ENCODE measurements at regions not wholly inside any gene's neighbourhood (a gene's known extent, or its start where the extent isn't known, plus 50 kb on each side); places are given as distances from the start of the nearest gene placed in this dataset.

DNA sequence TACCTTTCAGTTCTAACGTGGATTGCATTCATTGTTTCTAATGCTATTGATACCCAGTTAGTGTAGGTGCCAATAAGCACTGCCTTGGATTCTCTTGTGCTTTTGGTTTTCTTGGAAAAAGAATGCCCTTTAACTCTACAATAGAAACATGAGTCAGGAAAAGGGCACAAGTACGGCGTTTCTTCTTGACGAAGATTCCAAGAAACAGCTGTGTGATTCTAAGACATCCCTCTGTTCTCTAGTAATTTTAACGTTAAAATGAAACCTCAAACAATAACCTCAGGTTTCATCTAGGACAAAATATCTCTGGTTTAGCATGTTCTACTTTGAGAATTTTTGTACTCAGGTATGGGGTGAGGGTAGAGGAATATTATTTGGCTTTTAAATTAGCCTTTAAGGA lies 540.5 kb upstream of the ATP11B start:
- no peak overlapping the region for H3K4me3 Mint-ChIP-seq
- no peaks in the 10 kb centered on the region for H3K4me1 Mint-ChIP-seq
- DNase-seq (ENCODE audit: low spot score in 2 of 2) = no peak
- H3K36me3 Mint-ChIP-seq = no peaks in the 10 kb centered on the region
- H3K9me3 Mint-ChIP-seq = peaks cover 2% of the 10 kb centered on the region
- H3K27ac Mint-ChIP-seq = no peak overlapping the region
- ATAC-seq = no peak

DNA sequence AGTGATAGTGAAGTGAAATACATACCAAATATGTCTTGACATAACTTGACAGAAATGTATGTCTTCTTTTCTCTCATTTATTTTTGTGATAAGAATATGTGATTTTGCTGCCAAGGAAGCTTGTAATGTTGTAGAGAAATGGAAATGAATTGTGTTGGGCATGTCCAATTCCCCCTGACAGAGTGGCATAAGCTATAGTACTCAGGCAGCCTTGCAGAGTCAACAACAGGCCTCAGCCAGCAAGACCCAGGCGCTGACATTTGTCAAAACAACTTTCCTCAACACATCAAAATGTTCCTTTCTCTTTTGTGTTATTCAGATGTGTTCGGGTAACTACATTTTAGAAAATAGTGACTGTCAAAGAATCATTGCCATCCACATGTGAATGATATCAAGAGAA lies 538.1 kb upstream of the ATP11B start:
- no peak for ATAC-seq
- H3K4me3 Mint-ChIP-seq = no peak overlapping the region
- H3K36me3 Mint-ChIP-seq = no peaks in the 10 kb centered on the region
- H3K27ac Mint-ChIP-seq = no peak overlapping the region
- H3K4me1 Mint-ChIP-seq = no peaks in the 10 kb centered on the region
- peaks cover 2% of the 10 kb centered on the region for H3K9me3 Mint-ChIP-seq
- no peak for DNase-seq (ENCODE audit: low spot score in 2 of 2)

DNA sequence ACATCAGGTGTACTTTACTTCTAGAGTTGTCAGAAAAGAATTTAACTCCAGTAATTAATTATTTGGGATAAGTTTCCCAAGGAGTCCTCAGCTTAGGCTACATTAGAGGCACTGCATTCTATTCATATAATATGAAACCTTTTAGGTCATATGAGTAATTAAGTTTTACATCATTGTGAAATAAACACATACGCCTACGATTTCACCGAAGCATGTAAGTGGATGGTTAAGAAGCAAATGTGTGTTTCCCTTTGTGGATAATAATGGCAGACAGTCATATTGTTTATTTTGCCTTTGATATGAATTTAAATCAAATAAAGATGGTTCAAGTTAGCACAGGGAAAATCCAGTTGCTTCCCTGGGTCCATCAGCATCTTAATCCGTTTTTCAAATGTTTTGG lies 535.9 kb upstream of the ATP11B start:
- no peak overlapping the region for H3K27ac Mint-ChIP-seq
- H3K9me3 Mint-ChIP-seq = peaks cover 2% of the 10 kb centered on the region
- ATAC-seq (no peak), DNase-seq (ENCODE audit: low spot score in 2 of 2) (no peak)
- H3K36me3 Mint-ChIP-seq = no peaks in the 10 kb centered on the region
- no peaks in the 10 kb centered on the region for H3K4me1 Mint-ChIP-seq
- no peak overlapping the region for H3K4me3 Mint-ChIP-seq

DNA sequence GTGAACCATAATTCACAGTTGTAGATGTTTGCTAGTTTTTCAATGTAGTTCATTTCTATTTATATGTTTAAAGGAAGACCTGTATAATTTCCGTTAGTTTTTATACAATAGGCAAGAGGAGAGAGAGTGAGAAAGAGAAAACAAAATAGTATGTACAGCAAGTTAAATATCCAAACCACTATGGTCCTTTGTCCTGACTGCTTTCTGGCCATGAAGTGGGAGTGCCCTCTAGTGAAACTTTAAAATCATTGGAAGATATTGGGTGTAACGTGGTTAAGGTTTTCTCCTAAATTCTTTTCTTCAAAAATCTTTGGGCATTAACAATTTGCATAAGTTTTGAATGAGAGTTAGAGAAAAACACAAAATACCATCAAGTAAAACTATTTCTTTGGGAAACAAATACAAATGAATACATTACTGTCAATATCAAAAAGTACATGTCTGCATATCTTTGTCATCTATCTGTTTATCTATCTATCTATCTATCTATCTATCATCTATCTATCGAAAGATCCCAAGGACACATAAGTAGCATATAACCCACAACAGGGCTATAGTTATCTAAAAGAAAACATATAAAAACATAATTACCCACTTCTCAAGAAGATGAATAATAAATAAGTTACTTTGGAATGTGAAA lies 534.6 kb upstream of the ATP11B start:
- no peak overlapping the region for H3K4me3 Mint-ChIP-seq
- no peaks in the 10 kb centered on the region for H3K4me1 Mint-ChIP-seq
- DNase-seq (ENCODE audit: low spot score in 2 of 2) (no peak), ATAC-seq (no peak)
- no peak overlapping the region for H3K27ac Mint-ChIP-seq
- H3K36me3 Mint-ChIP-seq = no peaks in the 10 kb centered on the region
- peaks cover 2% of the 10 kb centered on the region for H3K9me3 Mint-ChIP-seq

DNA sequence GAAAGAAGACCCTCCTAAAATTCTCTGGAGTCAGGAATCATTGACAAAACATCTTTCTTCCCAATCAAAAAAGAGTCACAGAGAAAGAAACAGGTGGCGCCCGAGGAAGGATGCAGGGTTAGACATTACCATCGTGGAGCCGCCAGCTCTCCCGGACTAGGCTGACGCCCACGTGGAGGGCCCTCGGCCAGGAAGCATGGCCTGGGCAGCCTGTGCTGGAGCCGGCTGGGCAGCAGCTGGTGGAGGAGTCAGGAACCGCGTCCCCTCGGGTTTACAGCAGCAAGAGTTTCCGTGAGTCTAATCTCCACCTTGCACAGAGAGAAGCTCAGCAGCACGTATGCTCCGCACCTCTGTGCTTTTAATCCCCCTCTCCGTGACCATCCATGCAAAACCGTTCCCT lies 533.7 kb upstream of the ATP11B start:
- Mint-ChIP-seq H3K4me1 (no peaks in the 10 kb centered on the region), H3K4me3 (no peak overlapping the region), H3K9me3 (peaks cover 2% of the 10 kb centered on the region), H3K27ac (no peak overlapping the region), H3K36me3 (no peaks in the 10 kb centered on the region)
- DNase-seq (ENCODE audit: low spot score in 2 of 2) (no peak), ATAC-seq (no peak)

DNA sequence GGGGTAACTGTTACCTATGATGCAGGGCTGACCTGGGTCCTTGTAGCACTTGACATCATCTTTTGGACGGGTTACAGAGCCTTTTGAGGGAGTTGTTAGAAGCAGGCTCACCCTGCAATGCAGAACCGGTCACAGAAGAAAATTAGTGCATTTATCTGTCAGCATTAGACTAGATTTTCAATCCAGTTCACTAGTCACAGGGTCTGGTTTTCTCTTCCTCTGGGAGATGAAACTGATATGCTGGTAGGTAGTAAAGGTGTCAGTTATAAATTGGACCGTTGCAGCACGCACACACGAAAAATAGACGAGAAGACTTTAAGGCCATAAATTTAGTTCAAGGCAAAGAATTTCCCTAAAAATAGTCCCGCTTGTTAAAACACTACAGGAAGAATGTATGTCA lies 532.3 kb upstream of the ATP11B start:
- H3K4me3 Mint-ChIP-seq = no peak overlapping the region
- DNase-seq (ENCODE audit: low spot score in 2 of 2) (no peak), ATAC-seq (no peak)
- H3K36me3 Mint-ChIP-seq = no peaks in the 10 kb centered on the region
- H3K9me3 Mint-ChIP-seq = no peaks in the 10 kb centered on the region
- no peaks in the 10 kb centered on the region for H3K4me1 Mint-ChIP-seq
- no peak overlapping the region for H3K27ac Mint-ChIP-seq

DNA sequence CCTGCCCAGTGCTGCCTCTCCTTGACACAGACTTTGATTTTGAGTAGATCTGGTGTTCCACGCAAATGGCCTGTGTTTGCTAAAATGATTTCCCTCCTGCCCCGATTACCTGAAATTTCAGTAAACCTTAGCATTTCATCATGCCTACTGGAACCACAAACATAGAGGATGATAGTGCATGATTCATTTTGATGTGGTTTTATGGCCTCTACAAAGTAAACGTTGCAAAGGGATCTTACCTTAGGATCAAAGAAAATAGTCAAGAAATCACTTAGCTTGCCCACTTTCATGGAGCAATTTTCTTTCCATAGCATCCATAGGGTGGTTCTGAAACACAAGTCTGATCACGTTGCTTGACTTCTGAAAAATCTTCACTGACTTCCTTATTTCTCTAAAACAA lies 524.6 kb upstream of the ATP11B start:
- H3K4me3 Mint-ChIP-seq = no peak overlapping the region
- no peak overlapping the region for H3K27ac Mint-ChIP-seq
- H3K4me1 Mint-ChIP-seq = no peaks in the 10 kb centered on the region
- no peaks in the 10 kb centered on the region for H3K36me3 Mint-ChIP-seq
- DNase-seq (ENCODE audit: low spot score in 2 of 2) (no peak), ATAC-seq (no peak)
- H3K9me3 Mint-ChIP-seq = peaks cover 4% of the 10 kb centered on the region

DNA sequence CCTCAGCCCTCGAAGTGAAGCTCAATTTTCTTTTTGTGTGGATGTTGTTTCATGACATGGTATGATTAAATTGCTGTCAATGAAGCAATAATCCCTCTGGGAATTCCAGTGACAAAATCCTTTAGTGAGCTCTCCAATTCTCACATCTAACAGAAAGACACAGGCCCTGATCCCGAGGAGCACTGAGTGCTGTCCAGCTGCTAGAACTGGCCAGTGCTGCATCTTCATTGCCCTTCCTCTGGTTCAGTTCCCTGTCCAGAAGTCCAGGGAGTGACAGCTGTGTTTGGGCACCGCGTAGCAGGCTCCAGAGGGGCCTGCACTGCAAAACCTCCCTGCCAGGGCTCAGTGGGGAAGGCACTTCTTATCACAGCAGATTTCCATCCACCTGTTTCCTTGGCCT lies 516.8 kb upstream of the ATP11B start:
- Mint-ChIP-seq H3K27ac (no peak overlapping the region), H3K36me3 (no peaks in the 10 kb centered on the region), H3K4me1 (no peaks in the 10 kb centered on the region), H3K9me3 (no peaks in the 10 kb centered on the region), H3K4me3 (no peak overlapping the region)
- ATAC-seq (no peak), DNase-seq (ENCODE audit: low spot score in 2 of 2) (no peak)

DNA sequence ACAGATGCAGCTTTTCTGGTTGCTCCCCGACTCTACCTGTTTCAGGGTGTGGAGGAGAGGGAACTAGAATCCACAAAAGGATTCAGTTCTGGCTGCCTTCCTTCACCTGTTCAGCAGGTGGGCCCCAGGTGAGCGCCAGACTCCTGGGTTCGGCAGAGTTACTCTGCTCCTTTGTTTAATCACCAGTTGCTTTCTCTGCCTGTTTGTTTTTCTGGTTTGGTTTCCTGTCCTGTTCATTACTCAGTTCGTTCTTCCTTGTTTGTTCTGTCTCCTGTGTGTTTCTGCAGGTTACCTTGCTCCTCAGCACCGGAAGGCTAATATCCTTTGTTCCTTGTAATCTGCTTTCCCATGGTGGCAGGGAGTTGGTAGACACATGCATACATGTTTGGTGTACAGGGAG lies 508.5 kb upstream of the ATP11B start:
- Mint-ChIP-seq H3K4me3 (no peak overlapping the region), H3K4me1 (no peaks in the 10 kb centered on the region), H3K36me3 (no peaks in the 10 kb centered on the region), H3K27ac (no peak overlapping the region), H3K9me3 (peaks cover 2% of the 10 kb centered on the region)
- ATAC-seq (no peak), DNase-seq (ENCODE audit: low spot score in 2 of 2) (no peak)

DNA sequence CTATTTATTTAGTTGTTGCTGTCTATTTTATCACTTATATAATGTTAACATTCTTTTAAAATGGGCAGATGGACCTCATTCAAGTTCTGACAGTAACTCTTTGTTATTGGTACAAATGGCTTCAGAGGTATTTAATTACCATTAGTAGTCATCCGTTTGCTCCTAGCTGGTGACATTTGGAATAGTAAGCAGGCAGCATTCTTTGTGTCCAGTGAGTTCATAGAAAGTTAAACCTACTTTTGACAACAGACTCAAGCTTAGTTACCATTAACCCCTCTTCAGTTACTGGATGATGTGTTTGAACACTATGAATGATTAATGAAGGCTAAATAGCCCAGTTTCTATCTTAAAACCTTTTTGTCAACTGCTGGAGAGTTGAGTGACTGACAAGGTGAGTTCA lies 500.7 kb upstream of the ATP11B start:
- Mint-ChIP-seq H3K9me3 (no peaks in the 10 kb centered on the region), H3K27ac (no peak overlapping the region), H3K4me3 (no peak overlapping the region), H3K4me1 (no peaks in the 10 kb centered on the region), H3K36me3 (no peaks in the 10 kb centered on the region)
- ATAC-seq (no peak), DNase-seq (ENCODE audit: low spot score in 2 of 2) (no peak)

DNA sequence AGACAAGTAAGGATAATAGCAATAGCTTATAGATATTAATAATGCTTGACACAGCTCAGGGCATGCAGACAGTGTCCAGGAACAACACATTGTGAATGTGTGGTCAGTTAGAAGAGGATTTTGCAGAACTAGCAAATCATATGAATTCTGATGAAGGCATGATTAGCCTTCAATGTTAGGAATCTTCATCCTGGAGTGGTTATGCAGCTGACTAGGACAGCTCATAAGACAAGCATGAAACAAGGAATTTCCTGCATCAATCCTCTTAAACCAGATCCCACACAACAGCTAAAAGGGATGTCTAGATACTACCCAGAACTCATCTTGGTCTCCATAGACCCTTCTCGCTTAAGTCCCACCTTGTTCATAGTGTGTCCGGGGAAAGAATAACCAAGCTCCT lies 499.0 kb upstream of the ATP11B start:
- Mint-ChIP-seq H3K4me3 (no peak overlapping the region), H3K4me1 (no peaks in the 10 kb centered on the region), H3K27ac (no peak overlapping the region), H3K9me3 (no peaks in the 10 kb centered on the region), H3K36me3 (no peaks in the 10 kb centered on the region)
- ATAC-seq = no peak
- DNase-seq (ENCODE audit: low spot score in 2 of 2) = no peak

DNA sequence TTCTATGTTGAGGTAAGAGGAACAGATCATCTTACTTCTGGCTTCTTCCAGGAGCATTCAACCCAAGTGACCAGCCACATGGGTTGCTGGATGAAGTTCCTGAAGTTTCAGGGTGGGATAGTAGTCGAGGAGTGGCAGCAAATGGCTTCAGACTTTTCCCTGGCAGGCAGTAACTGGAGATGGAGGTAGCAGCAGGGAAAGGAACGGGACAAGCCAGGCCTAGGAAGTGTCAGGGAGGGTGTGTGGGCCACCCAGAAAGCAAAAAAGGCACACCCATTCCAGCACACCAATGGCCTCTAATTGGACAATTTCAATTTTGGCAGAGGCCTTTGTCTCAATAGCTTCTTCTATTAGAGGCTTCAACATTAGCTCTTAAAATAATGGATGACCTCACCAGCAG lies 498.6 kb upstream of the ATP11B start:
- Mint-ChIP-seq H3K36me3 (no peaks in the 10 kb centered on the region), H3K9me3 (no peaks in the 10 kb centered on the region), H3K4me3 (no peak overlapping the region), H3K27ac (no peak overlapping the region), H3K4me1 (no peaks in the 10 kb centered on the region)
- DNase-seq (ENCODE audit: low spot score in 2 of 2) (no peak), ATAC-seq (no peak)

DNA sequence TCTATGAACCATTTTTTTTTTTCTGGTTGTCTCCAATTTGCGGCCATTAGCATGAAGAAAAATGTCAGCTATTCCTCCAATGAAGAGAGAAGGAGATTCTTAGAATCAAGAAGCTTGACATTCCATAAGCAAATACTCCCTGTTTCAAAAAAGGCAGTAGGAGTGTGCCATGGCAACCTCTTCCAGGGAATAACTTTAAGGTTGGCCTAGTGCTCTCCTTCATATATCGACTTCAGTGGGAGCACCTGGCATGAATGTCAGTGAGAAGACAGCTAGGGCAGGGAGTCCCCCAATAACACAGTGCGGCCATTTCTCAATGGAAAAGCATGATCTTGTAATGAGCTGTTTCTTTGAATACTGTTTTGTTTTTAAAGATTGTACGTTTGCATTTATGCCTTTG lies 493.0 kb upstream of the ATP11B start:
- H3K36me3 Mint-ChIP-seq = no peaks in the 10 kb centered on the region
- DNase-seq (ENCODE audit: low spot score in 2 of 2) (no peak), ATAC-seq (no peak)
- no peak overlapping the region for H3K27ac Mint-ChIP-seq
- H3K9me3 Mint-ChIP-seq = no peaks in the 10 kb centered on the region
- H3K4me1 Mint-ChIP-seq = no peaks in the 10 kb centered on the region
- H3K4me3 Mint-ChIP-seq = no peak overlapping the region

DNA sequence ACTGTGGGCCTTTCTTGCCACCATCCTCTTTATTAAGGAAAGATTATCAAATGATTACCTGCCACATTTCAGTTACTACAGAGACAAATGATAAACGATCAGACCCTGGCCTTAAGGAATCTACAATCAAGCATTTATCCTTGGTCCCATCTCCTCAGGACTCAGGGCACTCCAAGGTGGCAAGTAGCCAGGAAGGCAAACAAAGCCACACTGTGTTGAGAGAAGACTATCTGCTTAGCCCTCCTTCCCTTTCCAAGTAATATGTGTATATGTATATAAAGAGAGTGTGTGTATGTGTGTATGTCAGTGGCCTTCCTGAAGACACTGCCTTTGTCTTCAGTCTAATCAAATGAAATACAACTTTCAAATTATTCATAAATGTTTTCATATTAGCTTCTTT lies 490.1 kb upstream of the ATP11B start:
- no peak for ATAC-seq
- Mint-ChIP-seq H3K27ac (no peak overlapping the region), H3K4me3 (no peak overlapping the region), H3K4me1 (no peaks in the 10 kb centered on the region), H3K36me3 (no peaks in the 10 kb centered on the region), H3K9me3 (no peaks in the 10 kb centered on the region)
- no peak for DNase-seq (ENCODE audit: low spot score in 2 of 2)

DNA sequence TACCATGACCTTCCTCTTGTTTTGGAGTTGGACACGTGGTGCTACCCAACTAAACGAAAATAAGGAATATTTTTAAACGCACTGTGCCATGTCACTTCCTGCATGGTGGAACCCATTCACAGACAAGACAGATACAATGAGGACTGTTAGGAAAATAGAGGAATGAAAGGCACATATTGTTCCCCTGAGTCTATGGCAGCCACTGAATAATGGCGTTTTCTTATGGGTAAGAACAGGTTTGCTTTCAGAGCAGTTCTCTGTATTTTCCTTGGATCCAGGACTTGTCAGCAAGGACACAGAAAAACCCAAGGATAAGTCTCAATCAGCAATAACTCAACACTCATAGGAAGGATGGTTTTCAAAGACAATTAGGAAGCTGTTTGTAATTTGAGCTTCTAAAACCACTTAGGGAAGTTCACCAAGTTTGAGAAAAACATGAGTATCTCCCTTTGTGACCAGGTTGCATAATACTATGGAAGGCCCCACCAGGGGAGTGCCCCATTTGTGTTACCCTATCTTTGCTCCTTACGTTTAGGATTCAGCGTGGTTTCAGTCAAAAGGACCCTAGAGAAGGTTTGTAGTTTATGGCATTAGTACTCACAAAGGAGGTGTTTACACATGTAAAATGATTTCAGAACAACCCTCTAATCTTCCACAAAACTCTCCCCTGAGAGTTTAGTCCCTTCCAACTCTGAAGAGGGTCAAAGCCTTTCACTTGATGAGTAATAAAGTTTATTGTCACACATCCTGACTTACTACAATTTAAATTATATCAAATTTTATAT lies 487.2 kb upstream of the ATP11B start:
- Mint-ChIP-seq H3K4me3 (no peak overlapping the region), H3K4me1 (no peaks in the 10 kb centered on the region), H3K36me3 (no peaks in the 10 kb centered on the region), H3K27ac (no peak overlapping the region), H3K9me3 (no peaks in the 10 kb centered on the region)
- DNase-seq (ENCODE audit: low spot score in 2 of 2) (no peak), ATAC-seq (no peak)

DNA sequence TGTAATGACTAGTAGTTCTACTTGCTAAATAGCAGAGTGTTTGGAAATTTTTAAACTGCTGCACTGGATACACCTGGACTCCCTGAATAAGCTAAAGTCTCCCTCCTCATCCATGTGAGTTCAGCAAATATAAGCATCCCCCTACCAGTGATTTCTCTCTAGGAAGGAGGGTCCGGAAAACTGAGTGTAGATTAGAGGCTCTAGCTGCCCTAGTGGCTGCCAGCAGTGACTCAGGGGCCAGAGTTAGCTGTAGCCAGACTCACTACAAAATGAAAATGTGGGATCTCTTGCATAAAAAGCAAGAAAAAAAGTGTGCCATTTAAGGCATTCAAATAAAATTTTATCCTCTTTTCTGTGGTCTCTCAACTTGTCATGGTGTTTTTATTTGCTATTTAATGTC lies 485.0 kb upstream of the ATP11B start:
- H3K27ac Mint-ChIP-seq = no peak overlapping the region
- no peak for DNase-seq (ENCODE audit: low spot score in 2 of 2)
- no peak overlapping the region for H3K4me3 Mint-ChIP-seq
- no peaks in the 10 kb centered on the region for H3K36me3 Mint-ChIP-seq
- ATAC-seq = no peak
- H3K9me3 Mint-ChIP-seq = peaks cover 5% of the 10 kb centered on the region
- H3K4me1 Mint-ChIP-seq = no peaks in the 10 kb centered on the region
